A673 (cell line): ENCODE measurements at regions not wholly inside any gene's neighbourhood (a gene's known extent, or its start where the extent isn't known, plus 50 kb on each side); places are given as distances from the start of the nearest gene placed in this dataset.

Source experiments
- BruUV-seq: library from RNA; stranded (reverse); fragments of 400-500 nt; replicated peaks from 2 replicates; lab custom pipeline; 2021; lab: Mats Ljungman, UMichigan
- CTCF ChIA-PET: fragments of 300-600 bp; sonication (Branson Sonifier 250); formaldehyde crosslinking; loops from one replicate; lab custom pipeline; 2022; ENCODE audit warnings: antibody characterized with exemption; lab: Charles Lee
- POLR2A ChIA-PET: fragments of 300-600 bp; sonication (Branson Sonifier 250); formaldehyde crosslinking; loops from one replicate; lab custom pipeline; 2022; ENCODE audit warnings: antibody characterized with exemption; ENCODE audit not compliant: low non-redundant PET; lab: Charles Lee
- DNase-seq: peaks from one replicate; pipeline ENCODE4 v3.0.0-alpha.2; 2015; ENCODE audit warnings: low spot score
- H3K27ac ChIP-seq: fragments of 200-600 bp; sonication (generic); 2 replicates; pipeline ENCODE4 v1.5.1; 2016; ENCODE audit warnings: mixed run types, low read depth, mild to moderate bottlenecking, mixed read lengths, antibody characterized with exemption, low read length; ENCODE audit not compliant: poor library complexity, severe bottlenecking
- H3K27me3 ChIP-seq: fragments of 200-600 bp; sonication (generic); replicated peaks from 2 replicates; pipeline ENCODE4 v1.6.1; 2017; ENCODE audit warnings: mixed run types, low read depth, mild to moderate bottlenecking, mixed read lengths, antibody characterized with exemption, low read length; ENCODE audit not compliant: insufficient read depth, poor library complexity
- H3K36me3 ChIP-seq: fragments of 200-600 bp; sonication (generic); 2 replicates; pipeline ENCODE4 v1.6.1; 2016; ENCODE audit warnings: mixed run types, mild to moderate bottlenecking, mixed read lengths, antibody characterized with exemption, low read length; ENCODE audit not compliant: insufficient read depth, poor library complexity, severe bottlenecking
- H3K4me1 ChIP-seq: fragments of 200-600 bp; sonication (generic); 2 replicates; pipeline ENCODE4 v1.6.1; 2017; ENCODE audit warnings: mixed run types, mild to moderate bottlenecking, mixed read lengths, antibody characterized with exemption, low read length; ENCODE audit not compliant: insufficient read depth, poor library complexity, severe bottlenecking
- H3K4me3 ChIP-seq: fragments of 200-600 bp; sonication (generic); 2 replicates; pipeline ENCODE4 v1.5.1; 2016; ENCODE audit warnings: low read depth, mixed run types, mild to moderate bottlenecking, mixed read lengths, low read length; ENCODE audit not compliant: poor library complexity, severe bottlenecking
- H3K9me3 ChIP-seq: fragments of 200-600 bp; sonication (generic); 2 replicates; pipeline ENCODE4 v1.6.1; 2016; ENCODE audit warnings: mixed run types, low read depth, mild to moderate bottlenecking, mixed read lengths, antibody characterized with exemption, low read length; ENCODE audit not compliant: poor library complexity, severe bottlenecking
- CTCF ChIP-seq: fragments of 300-800, 200-600 bp; sonication (generic); conservative IDR thresholded peaks from 2 replicates; pipeline ENCODE4 v1.5.1; 2017; ENCODE audit warnings: low read depth, mild to moderate bottlenecking, antibody characterized with exemption, low read length, moderate library complexity, mixed read lengths
- EZH2 ChIP-seq: fragments of 200-600 bp; sonication (generic); IDR thresholded peaks from 2 replicates; pipeline ENCODE4 v1.6.1; 2017; ENCODE audit warnings: borderline replicate concordance, low read depth, mild to moderate bottlenecking, mixed read lengths, antibody characterized with exemption, low read length; ENCODE audit not compliant: poor library complexity, severe bottlenecking
- intact Hi-C: fragments of 100-400 bp; cut with micrococcal nuclease; formaldehyde crosslinking; loops from one replicate; pipeline ENCODE4 v1.10.0; 2022; ENCODE audit not compliant: unreplicated experiment

- H3K27ac ChIP-seq = no peak overlapping the region
- H3K9me3 ChIP-seq = no peaks in the 10 kb centered on the region
- no peaks in the 10 kb centered on the region for H3K36me3 ChIP-seq
- no TSS peak for BruUV-seq
- ChIA-PET CTCF (interaction anchor here (0.6 kb wide), 1 partner anchor 1352 kb away, joined by 5 read pairs; no protein-coding TSS in a partner anchor), POLR2A (no interaction called here)
- intact Hi-C loops = no loop called here
- no peak overlapping the region for H3K4me3 ChIP-seq
- no peaks in the 10 kb centered on the region for H3K4me1 ChIP-seq
- peak; percentile 8 for DNase-seq
- TF ChIP-seq EZH2 (no peak), CTCF (no peak)
- H3K27me3 ChIP-seq = no peaks in the 10 kb centered on the region
Measured at GRCh38 chr1:5267603-5268235, 613.3 kb downstream of the AJAP1 start.

- Histone ChIP-seq H3K36me3 (no peaks in the 10 kb centered on the region), H3K27ac (no peak overlapping the region), H3K9me3 (no peaks in the 10 kb centered on the region), H3K4me1 (no peaks in the 10 kb centered on the region), H3K4me3 (no peak overlapping the region), H3K27me3 (no peaks in the 10 kb centered on the region)
- POLR2A ChIA-PET = no interaction called here
- BruUV-seq = no TSS peak
- CTCF ChIA-PET = no interaction called here
- no peak for DNase-seq
- intact Hi-C loops = no loop called here
- TF ChIP-seq CTCF = no peak
- TF ChIP-seq EZH2 = no peak
Measured at GRCh38 chr1:5265438-5266075, 611.1 kb downstream of the AJAP1 start.

GRCh38 chr1:5264476-5264875, 610.1 kb downstream of the AJAP1 start:
- Histone ChIP-seq H3K4me1 (no peaks in the 10 kb centered on the region), H3K36me3 (no peaks in the 10 kb centered on the region), H3K9me3 (no peaks in the 10 kb centered on the region), H3K27ac (no peak overlapping the region), H3K4me3 (no peak overlapping the region), H3K27me3 (no peaks in the 10 kb centered on the region)
- DNase-seq = no peak
- ChIA-PET CTCF (no interaction called here), POLR2A (no interaction called here)
- TF ChIP-seq CTCF = no peak
- TF ChIP-seq EZH2 = no peak
- intact Hi-C loops = no loop called here
- BruUV-seq = no TSS peak
